ENCODE measurements at regions not wholly inside any gene's neighbourhood (a gene's known extent, or its start where the extent isn't known, plus 50 kb on each side); places are given as distances from the start of the nearest gene placed in this dataset.

DNA sequence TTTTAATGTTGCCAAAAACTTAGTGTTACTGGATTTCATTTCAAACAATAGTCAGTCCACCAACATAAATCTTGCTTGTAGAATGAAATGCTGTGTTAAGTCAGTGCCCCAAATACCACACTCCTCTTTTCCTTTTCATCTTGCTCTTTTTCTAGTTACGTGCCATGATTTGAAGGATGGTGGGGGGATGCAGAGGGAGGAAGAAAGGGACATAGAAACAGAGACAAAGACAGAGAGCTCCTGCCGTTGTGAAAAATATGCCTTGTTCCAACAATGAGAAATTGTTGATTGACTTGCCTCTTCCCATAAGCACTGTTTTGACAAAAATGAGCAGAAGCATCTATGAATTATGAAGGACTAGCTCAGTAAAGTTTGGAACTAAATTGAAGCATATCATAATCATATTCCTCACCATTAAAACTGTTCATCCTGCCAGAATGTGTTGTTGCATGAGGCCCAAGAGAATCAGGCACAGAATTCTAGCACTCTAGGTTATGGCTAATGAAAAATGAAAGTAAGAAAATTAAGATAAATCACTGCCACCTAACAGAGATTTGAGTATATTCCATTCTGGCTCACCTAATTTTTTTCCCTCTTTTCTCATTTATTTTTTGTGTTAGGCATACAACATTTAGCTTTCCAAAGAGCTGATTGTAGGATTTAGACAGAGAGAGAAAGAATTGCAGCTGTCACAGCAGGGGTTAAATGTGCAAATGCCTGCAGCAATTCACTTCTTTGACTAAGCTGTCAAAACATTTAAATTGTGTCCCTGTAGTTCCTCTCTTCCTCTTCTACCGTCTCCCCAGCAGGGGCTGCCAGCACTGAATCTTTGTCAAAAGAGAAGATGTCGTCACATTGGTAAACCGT, 111.6 kb upstream of the PTPN13 start:
- no peak for TF ChIP-seq YY1 (IDR thresholded peaks at IDR 0.05; ENCODE audit: low read depth)
- TF ChIP-seq, protein P1, sequence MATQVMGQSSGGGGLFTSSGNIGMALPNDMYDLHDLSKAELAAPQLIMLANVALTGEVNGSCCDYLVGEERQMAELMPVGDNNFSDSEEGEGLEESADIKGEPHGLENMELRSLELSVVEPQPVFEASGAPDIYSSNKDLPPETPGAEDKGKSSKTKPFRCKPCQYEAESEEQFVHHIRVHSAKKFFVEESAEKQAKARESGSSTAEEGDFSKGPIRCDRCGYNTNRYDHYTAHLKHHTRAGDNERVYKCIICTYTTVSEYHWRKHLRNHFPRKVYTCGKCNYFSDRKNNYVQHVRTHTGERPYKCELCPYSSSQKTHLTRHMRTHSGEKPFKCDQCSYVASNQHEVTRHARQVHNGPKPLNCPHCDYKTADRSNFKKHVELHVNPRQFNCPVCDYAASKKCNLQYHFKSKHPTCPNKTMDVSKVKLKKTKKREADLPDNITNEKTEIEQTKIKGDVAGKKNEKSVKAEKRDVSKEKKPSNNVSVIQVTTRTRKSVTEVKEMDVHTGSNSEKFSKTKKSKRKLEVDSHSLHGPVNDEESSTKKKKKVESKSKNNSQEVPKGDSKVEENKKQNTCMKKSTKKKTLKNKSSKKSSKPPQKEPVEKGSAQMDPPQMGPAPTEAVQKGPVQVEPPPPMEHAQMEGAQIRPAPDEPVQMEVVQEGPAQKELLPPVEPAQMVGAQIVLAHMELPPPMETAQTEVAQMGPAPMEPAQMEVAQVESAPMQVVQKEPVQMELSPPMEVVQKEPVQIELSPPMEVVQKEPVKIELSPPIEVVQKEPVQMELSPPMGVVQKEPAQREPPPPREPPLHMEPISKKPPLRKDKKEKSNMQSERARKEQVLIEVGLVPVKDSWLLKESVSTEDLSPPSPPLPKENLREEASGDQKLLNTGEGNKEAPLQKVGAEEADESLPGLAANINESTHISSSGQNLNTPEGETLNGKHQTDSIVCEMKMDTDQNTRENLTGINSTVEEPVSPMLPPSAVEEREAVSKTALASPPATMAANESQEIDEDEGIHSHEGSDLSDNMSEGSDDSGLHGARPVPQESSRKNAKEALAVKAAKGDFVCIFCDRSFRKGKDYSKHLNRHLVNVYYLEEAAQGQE (IDR thresholded peaks at IDR 0.05; ENCODE audit: low read depth, low read length): no peak

Data from SK-N-SH (cell line).